ENCODE measurements at regions not wholly inside any gene's neighbourhood (a gene's known extent, or its start where the extent isn't known, plus 50 kb on each side); places are given as distances from the start of the nearest gene placed in this dataset.

DNA sequence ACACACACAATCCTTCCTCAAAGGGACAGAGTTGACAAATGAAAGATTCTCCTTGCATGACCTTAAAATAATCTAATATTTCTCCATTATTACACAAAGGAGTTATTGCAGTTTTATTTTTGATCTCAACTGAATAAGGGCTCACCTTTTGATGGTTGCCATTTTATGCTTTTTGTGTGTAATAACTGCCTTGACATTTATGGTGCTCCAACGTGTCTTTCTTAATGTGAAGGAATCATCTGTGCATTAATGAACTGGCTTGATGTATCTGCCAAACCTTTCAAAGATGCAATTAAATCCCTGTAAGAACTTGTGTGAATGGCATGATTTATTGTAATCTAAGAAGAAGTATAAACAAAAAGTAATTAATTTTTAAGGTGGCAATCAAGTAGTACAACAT is 1519.8 kb upstream of the CDH9 start:
- Histone ChIP-seq H3K4me3 (ENCODE audit: low read depth, low read length) (no peak overlapping the region), H3K23ac (ENCODE audit: low read length) (no peak overlapping the region), H2BK12ac (ENCODE audit: low read length) (no peak overlapping the region), H3K4me1 (ENCODE audit: control insufficient read depth in 1 of 2, insufficient read depth in 2 of 2, low read length in 2 of 2) (no peaks in the 10 kb centered on the region), H3K4ac (ENCODE audit: low read depth, low read length) (no peak overlapping the region), H3K27ac (ENCODE audit: low read depth, low read length) (no peak overlapping the region), H3K79me2 (ENCODE audit: control insufficient read depth, insufficient read depth, low read length, poor library complexity) (no peaks in the 10 kb centered on the region), H3K14ac (ENCODE audit: low read length) (no peak overlapping the region), H3K9ac (ENCODE audit: low read length) (no peak overlapping the region), H2AFZ (ENCODE audit: insufficient read depth, low read length, poor library complexity) (no peak overlapping the region), H3K36me3 (ENCODE audit: control insufficient read depth in 1 of 2, insufficient read depth in 2 of 2, low read length in 2 of 2) (no peaks in the 10 kb centered on the region), H3K4me2 (ENCODE audit: low read length) (no peak overlapping the region), H3K79me1 (ENCODE audit: low read length) (no peaks in the 10 kb centered on the region), H2BK5ac (ENCODE audit: low read depth, low read length, poor library complexity) (no peak overlapping the region), H4K8ac (ENCODE audit: low read depth, low read length) (no peak overlapping the region), H3K9me3 (ENCODE audit: insufficient read depth, low read depth, low read length) (peaks cover 3% of the 10 kb centered on the region), H3K27me3 (ENCODE audit: insufficient read depth, low read length) (no peaks in the 10 kb centered on the region), H4K91ac (ENCODE audit: low read depth, low read length) (no peak overlapping the region), H4K12ac (ENCODE audit: low read depth, low read length) (no peak overlapping the region), H3K18ac (ENCODE audit: low read length) (no peak overlapping the region), H2AK5ac (ENCODE audit: low read length) (no peak overlapping the region), H2BK120ac (ENCODE audit: insufficient read depth, low read length, poor library complexity) (no peak overlapping the region)
- no peak for DNase-seq
- WGBS (ENCODE audit: extremely low coverage, insufficient coverage, insufficient read length), result no CpG with 5 or more reads among the region's 1 CpG

DNA sequence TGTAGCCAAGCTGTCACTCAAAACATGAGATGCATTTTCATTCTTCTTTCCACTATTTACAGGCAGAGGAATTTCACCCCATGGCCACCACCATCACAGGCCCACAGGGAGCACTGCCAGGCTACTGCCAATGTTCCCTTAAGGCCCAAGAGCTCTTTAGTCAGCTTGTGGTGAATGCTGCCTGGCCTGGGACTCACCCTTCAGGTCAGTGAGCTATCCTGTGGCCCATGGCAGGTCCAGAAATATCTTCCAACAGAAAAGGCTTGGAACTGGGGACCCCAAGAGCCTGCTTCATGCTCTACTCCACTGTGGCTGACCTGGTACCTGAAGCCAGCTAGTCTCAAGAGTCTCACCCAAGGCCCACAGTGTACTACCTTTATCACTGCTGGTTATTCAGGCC is 1518.7 kb upstream of the CDH9 start:
- H3K18ac ChIP-seq (ENCODE audit: low read length), result no peak overlapping the region
- H3K4me2 ChIP-seq (ENCODE audit: low read length), result no peak overlapping the region
- H3K4me1 ChIP-seq (ENCODE audit: control insufficient read depth in 1 of 2, insufficient read depth in 2 of 2, low read length in 2 of 2), result no peaks in the 10 kb centered on the region
- H2AK5ac ChIP-seq (ENCODE audit: low read length), result no peak overlapping the region
- no peak for DNase-seq
- no peak overlapping the region for H2AFZ ChIP-seq (ENCODE audit: insufficient read depth, low read length, poor library complexity)
- no peak overlapping the region for H2BK5ac ChIP-seq (ENCODE audit: low read depth, low read length, poor library complexity)
- no peak overlapping the region for H2BK12ac ChIP-seq (ENCODE audit: low read length)
- no peak overlapping the region for H3K27ac ChIP-seq (ENCODE audit: low read depth, low read length)
- no peak overlapping the region for H3K14ac ChIP-seq (ENCODE audit: low read length)
- no peak overlapping the region for H3K4ac ChIP-seq (ENCODE audit: low read depth, low read length)
- no peaks in the 10 kb centered on the region for H3K27me3 ChIP-seq (ENCODE audit: insufficient read depth, low read length)
- no peak overlapping the region for H4K8ac ChIP-seq (ENCODE audit: low read depth, low read length)
- no peak overlapping the region for H4K12ac ChIP-seq (ENCODE audit: low read depth, low read length)
- peaks cover 3% of the 10 kb centered on the region for H3K9me3 ChIP-seq (ENCODE audit: insufficient read depth, low read depth, low read length)
- no peak overlapping the region for H3K9ac ChIP-seq (ENCODE audit: low read length)
- H3K23ac ChIP-seq (ENCODE audit: low read length), result no peak overlapping the region
- H3K79me1 ChIP-seq (ENCODE audit: low read length), result no peaks in the 10 kb centered on the region
- H3K79me2 ChIP-seq (ENCODE audit: control insufficient read depth, insufficient read depth, low read length, poor library complexity), result no peaks in the 10 kb centered on the region
- H4K91ac ChIP-seq (ENCODE audit: low read depth, low read length), result no peak overlapping the region
- no peaks in the 10 kb centered on the region for H3K36me3 ChIP-seq (ENCODE audit: control insufficient read depth in 1 of 2, insufficient read depth in 2 of 2, low read length in 2 of 2)
- no peak overlapping the region for H3K4me3 ChIP-seq (ENCODE audit: low read depth, low read length)
- no peak overlapping the region for H2BK120ac ChIP-seq (ENCODE audit: insufficient read depth, low read length, poor library complexity)

DNA sequence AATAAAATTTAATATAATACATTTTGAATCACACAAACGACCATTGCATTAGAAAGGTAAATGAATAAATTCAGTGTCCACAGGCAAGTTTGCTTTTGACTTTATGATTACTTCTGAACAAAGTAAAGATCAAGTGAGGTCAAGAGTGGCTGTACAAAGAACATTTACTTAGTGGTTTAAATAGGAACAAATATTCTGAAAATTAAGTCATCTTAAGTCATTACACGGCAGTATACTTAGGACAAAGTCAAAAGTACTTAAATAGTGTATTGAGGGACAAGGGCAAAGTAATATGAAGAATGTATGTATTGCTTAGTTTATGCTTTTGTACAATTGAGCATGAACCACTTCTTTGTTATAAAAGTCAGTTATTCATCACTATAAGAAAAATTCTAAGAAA is 1511.2 kb upstream of the CDH9 start:
- DNase-seq, result no peak
- Histone ChIP-seq H3K4me3 (ENCODE audit: low read depth, low read length) (no peak overlapping the region), H2BK120ac (ENCODE audit: insufficient read depth, low read length, poor library complexity) (no peak overlapping the region), H3K4me1 (ENCODE audit: control insufficient read depth in 1 of 2, insufficient read depth in 2 of 2, low read length in 2 of 2) (peaks cover 0 to 4% of the 10 kb centered on the region in 2 experiments), H3K36me3 (ENCODE audit: control insufficient read depth in 1 of 2, insufficient read depth in 2 of 2, low read length in 2 of 2) (no peaks in the 10 kb centered on the region), H3K9ac (ENCODE audit: low read length) (no peak overlapping the region), H3K9me3 (ENCODE audit: insufficient read depth, low read depth, low read length) (peaks cover 2% of the 10 kb centered on the region), H2BK12ac (ENCODE audit: low read length) (no peak overlapping the region), H3K79me2 (ENCODE audit: control insufficient read depth, insufficient read depth, low read length, poor library complexity) (no peaks in the 10 kb centered on the region), H2AK5ac (ENCODE audit: low read length) (no peak overlapping the region), H4K91ac (ENCODE audit: low read depth, low read length) (no peak overlapping the region), H3K27ac (ENCODE audit: low read depth, low read length) (no peak overlapping the region), H4K12ac (ENCODE audit: low read depth, low read length) (no peak overlapping the region), H3K14ac (ENCODE audit: low read length) (no peak overlapping the region), H3K18ac (ENCODE audit: low read length) (no peak overlapping the region), H3K4me2 (ENCODE audit: low read length) (no peak overlapping the region), H3K79me1 (ENCODE audit: low read length) (no peaks in the 10 kb centered on the region), H3K23ac (ENCODE audit: low read length) (no peak overlapping the region), H2BK5ac (ENCODE audit: low read depth, low read length, poor library complexity) (no peak overlapping the region), H3K27me3 (ENCODE audit: insufficient read depth, low read length) (no peaks in the 10 kb centered on the region), H3K4ac (ENCODE audit: low read depth, low read length) (no peak overlapping the region), H4K8ac (ENCODE audit: low read depth, low read length) (no peak overlapping the region), H2AFZ (ENCODE audit: insufficient read depth, low read length, poor library complexity) (no peak overlapping the region)
- WGBS (ENCODE audit: extremely low coverage, insufficient coverage, insufficient read length), result no CpG with 5 or more reads among the region's 2 CpGs

GRCh38 chr5:28548856-28549255 is 1510.5 kb upstream of the CDH9 start:
- no peaks in the 10 kb centered on the region for H3K79me2 ChIP-seq (ENCODE audit: control insufficient read depth, insufficient read depth, low read length, poor library complexity)
- no peak overlapping the region for H2AK5ac ChIP-seq (ENCODE audit: low read length)
- no peak overlapping the region for H2BK12ac ChIP-seq (ENCODE audit: low read length)
- H3K23ac ChIP-seq (ENCODE audit: low read length), result no peak overlapping the region
- H2BK5ac ChIP-seq (ENCODE audit: low read depth, low read length, poor library complexity), result no peak overlapping the region
- H3K18ac ChIP-seq (ENCODE audit: low read length), result no peak overlapping the region
- H3K4me2 ChIP-seq (ENCODE audit: low read length), result no peak overlapping the region
- no peak overlapping the region for H3K27ac ChIP-seq (ENCODE audit: low read depth, low read length)
- no peak overlapping the region for H3K4ac ChIP-seq (ENCODE audit: low read depth, low read length)
- H3K79me1 ChIP-seq (ENCODE audit: low read length), result no peaks in the 10 kb centered on the region
- no peak overlapping the region for H3K9ac ChIP-seq (ENCODE audit: low read length)
- no peaks in the 10 kb centered on the region for H3K36me3 ChIP-seq (ENCODE audit: control insufficient read depth in 1 of 2, insufficient read depth in 2 of 2, low read length in 2 of 2)
- no peak for DNase-seq
- H4K8ac ChIP-seq (ENCODE audit: low read depth, low read length), result no peak overlapping the region
- H3K14ac ChIP-seq (ENCODE audit: low read length), result no peak overlapping the region
- no peak overlapping the region for H3K4me3 ChIP-seq (ENCODE audit: low read depth, low read length)
- no peak overlapping the region for H4K91ac ChIP-seq (ENCODE audit: low read depth, low read length)
- H3K27me3 ChIP-seq (ENCODE audit: insufficient read depth, low read length), result no peaks in the 10 kb centered on the region
- H2BK120ac ChIP-seq (ENCODE audit: insufficient read depth, low read length, poor library complexity), result no peak overlapping the region
- no peak overlapping the region for H2AFZ ChIP-seq (ENCODE audit: insufficient read depth, low read length, poor library complexity)
- WGBS (ENCODE audit: extremely low coverage, insufficient coverage, insufficient read length), result no CpG with 5 or more reads among the region's 1 CpG
- no peak overlapping the region for H4K12ac ChIP-seq (ENCODE audit: low read depth, low read length)
- peaks cover 2% of the 10 kb centered on the region for H3K9me3 ChIP-seq (ENCODE audit: insufficient read depth, low read depth, low read length)
- H3K4me1 ChIP-seq (ENCODE audit: control insufficient read depth in 1 of 2, insufficient read depth in 2 of 2, low read length in 2 of 2), result peaks cover 0 to 4% of the 10 kb centered on the region in 2 experiments

- Histone ChIP-seq H3K18ac (ENCODE audit: low read length) (no peak overlapping the region), H3K36me3 (ENCODE audit: control insufficient read depth in 1 of 2, insufficient read depth in 2 of 2, low read length in 2 of 2) (no peaks in the 10 kb centered on the region), H4K8ac (ENCODE audit: low read depth, low read length) (no peak overlapping the region), H3K79me2 (ENCODE audit: control insufficient read depth, insufficient read depth, low read length, poor library complexity) (no peaks in the 10 kb centered on the region), H3K27me3 (ENCODE audit: insufficient read depth, low read length) (no peaks in the 10 kb centered on the region), H3K4me1 (ENCODE audit: control insufficient read depth in 1 of 2, insufficient read depth in 2 of 2, low read length in 2 of 2) (peaks cover 0 to 4% of the 10 kb centered on the region in 2 experiments), H2AFZ (ENCODE audit: insufficient read depth, low read length, poor library complexity) (no peak overlapping the region), H3K4ac (ENCODE audit: low read depth, low read length) (no peak overlapping the region), H2BK12ac (ENCODE audit: low read length) (no peak overlapping the region), H4K12ac (ENCODE audit: low read depth, low read length) (no peak overlapping the region), H2BK5ac (ENCODE audit: low read depth, low read length, poor library complexity) (no peak overlapping the region), H3K23ac (ENCODE audit: low read length) (no peak overlapping the region), H3K4me3 (ENCODE audit: low read depth, low read length) (no peak overlapping the region), H3K9me3 (ENCODE audit: insufficient read depth, low read depth, low read length) (no peaks in the 10 kb centered on the region), H3K4me2 (ENCODE audit: low read length) (no peak overlapping the region), H2BK120ac (ENCODE audit: insufficient read depth, low read length, poor library complexity) (no peak overlapping the region), H4K91ac (ENCODE audit: low read depth, low read length) (no peak overlapping the region), H3K9ac (ENCODE audit: low read length) (no peak overlapping the region), H3K27ac (ENCODE audit: low read depth, low read length) (no peak overlapping the region), H2AK5ac (ENCODE audit: low read length) (no peak overlapping the region), H3K79me1 (ENCODE audit: low read length) (no peaks in the 10 kb centered on the region), H3K14ac (ENCODE audit: low read length) (no peak overlapping the region)
- no peak for DNase-seq
Measured at GRCh38 chr5:28544501-28544900, 1506.1 kb upstream of the CDH9 start.
